ENCODE measurements at regions not wholly inside any gene's neighbourhood (a gene's known extent, or its start where the extent isn't known, plus 50 kb on each side); places are given as distances from the start of the nearest gene placed in this dataset.

- no peak for DNase-seq
These were observed 129.9 kb downstream of the MRPL14 start for GRCh38 chr6:43997345-43997677.

DNA sequence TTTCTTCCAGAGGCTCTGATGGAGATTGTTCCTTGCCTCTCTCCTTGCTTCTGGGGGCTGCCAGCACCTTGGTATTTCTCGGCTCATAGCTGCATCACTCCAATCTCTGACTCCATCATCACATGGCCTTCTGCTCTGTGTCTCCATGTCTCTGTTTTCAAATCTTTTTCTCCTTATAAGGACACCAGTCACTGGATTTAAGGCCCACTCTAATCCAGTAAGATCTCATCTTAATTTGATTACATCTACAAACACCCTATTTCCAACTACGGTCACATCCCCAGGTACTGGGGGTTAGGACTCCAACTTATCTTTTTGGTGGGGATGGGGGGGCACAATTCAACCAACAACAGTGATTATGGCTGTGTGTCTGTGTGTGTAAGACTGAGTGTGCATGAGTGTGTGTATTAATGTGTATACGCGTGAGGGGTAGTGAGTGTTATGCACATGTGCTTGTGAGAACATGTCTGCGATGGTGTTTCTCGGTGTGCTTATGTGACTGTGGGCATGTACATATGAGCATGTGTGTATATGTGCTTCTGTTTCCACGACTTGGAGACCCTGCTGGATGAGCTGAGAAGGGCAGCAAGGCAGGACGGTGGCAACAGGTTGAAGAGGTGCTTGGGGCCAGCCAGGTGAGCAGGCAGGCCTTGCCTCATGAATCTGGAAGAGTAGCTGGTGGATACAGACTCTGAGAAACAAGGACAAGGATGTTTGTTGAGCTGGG lies 130.5 kb downstream of the MRPL14 start:
- no peak for DNase-seq

GRCh38 chr6:43995137-43995536 lies 132.1 kb downstream of the MRPL14 start:
- DNase-seq, result no peak

DNA sequence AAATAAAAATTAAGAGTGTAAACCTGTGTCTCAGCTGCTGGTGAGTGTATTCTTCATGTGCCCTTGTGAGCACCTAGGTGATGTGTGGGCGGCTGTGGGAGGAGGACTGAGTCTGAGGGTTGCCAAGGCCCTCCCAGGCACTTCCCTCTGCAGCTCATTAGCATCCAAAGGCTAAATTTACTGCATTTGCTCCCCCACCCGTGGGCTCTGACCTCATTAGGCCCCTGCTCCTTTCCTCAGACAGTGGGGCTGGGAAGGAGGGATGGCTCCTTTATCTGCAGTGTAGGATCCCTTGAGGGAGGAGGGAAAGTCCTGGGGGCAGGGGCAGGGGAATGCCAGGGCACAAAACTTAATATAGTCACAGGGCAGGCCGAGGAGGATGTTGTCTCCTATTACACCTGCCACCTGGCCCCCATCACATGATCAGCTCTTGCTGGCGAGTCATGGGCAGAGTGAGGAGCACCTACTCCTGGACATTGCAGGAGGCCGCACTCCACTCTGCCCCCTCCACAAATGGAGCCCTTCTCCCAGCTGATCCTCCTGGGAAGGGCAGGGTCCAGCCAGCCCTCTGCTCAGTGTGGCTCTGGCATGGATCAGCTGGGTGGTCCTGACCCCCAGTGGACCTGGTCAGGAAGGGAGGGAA lies 133.2 kb downstream of the MRPL14 start:
- DNase-seq, result no peak

GRCh38 chr6:43992783-43993644 lies 134.2 kb downstream of the MRPL14 start:
- DNase-seq, result no peak

GRCh38 chr6:43992126-43992663 lies 135.1 kb downstream of the MRPL14 start:
- no peak for DNase-seq

DNA sequence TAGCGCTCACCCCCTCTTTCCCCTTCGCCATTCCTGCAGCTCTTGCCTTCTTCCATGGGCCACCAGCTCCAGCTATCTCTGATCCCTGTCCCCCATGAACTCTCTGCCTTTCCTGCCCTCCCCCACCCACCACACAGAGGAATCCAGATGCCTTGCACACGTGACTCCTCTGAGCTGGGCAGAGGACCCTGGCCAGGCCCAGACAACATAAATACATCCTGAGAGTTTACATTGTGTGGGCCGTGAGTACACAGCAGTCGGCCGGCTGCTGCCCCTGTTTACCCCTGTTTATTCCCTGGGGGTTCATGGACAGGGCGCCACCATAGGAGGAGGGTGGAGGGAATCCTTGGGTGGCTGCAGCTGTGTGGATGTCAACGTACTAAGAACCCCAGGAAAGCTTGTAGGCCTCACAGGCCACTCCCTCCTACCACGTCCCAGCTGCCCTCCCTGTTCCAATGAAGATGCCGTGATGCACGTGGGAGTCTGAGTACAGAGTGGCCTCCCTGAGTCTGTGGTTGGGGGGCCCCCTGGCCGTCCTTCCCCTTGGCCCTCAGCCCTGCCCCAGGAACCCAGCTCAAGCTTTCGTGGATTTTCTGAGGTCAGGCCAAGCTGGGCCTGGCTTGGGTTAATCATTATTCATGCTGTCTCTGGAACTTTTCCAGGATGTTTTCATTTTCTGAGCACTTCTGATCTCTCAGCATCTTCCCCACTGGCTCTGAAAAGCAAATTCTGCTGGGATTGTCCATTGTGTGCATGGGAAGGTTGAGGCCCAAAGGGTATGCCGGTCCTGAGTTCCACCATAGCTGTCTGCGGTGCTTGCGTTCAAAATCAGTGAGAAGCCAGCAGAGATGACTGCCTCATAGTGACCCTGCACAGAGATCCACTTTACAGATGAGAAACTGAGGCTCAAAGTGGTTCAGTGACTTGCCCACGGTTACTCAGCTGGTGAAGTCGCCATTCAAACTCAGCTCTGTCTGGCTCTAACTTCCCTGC lies 136.3 kb downstream of the MRPL14 start:
- no peak for DNase-seq

DNA sequence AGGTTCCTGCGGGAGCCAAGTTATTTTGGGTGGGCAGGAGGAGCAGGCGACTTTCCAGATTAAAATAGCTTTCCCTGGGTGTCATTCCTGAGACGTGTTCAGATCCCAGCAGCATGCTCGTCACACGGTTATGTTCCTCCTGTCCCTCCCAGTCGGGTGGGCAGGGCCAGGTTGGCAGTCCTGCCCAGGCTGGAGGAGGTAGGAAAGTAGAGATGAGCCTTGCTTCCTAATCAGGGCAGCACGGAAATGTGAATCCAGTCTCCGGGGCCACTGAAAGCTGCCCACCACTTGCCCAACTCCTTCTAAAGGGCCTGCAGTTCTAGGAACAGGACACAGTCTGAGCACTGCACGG lies 137.0 kb downstream of the MRPL14 start:
- DNase-seq, result no peak

DNA sequence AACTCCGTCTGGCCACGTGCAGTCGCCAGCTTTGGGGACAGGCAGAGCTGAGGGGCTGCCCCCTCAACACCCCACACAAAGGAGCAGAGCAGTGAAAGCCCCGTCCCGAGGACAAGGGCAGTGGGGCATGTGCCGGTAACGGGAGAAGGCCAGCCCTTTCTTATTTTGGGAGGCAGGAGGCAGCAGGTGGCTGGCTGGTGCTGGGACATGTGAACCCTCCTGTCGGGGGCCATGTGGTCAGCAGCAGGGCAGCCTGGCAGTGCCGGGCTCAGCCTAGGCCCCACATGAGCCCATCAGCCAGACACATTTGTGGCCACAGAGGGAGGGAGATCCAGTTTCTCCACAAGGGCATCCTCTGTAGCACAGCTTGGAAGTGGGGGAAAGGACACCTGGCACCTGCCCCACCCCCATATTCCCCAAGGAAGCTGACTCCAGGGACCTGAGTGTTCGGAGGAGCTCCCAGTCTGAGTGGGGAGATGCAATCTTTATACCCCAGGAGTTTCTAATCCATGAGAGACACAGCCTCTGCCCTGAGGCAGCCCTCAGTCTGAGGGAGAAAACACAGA lies 137.6 kb downstream of the MRPL14 start:
- no peak for DNase-seq

DNA sequence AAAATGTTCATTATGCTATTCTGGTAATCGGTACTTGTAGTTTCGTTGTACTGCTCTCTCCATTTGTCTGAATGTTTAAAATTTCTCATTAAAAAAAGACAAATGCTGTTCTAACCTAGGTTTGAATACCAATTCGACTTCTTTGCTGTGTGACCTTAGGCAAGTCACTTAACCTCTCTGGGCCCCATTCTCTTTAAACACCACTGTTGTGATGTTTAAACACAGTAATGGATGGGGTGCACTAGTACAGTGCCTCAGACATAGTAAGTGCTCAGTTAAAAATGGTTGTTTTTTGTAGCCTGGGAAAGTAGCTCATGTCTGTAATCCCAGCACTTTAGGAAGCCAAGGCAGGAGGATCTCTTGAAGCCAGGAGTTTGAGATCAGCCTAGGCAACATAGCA lies 138.5 kb downstream of the MRPL14 start:
- DNase-seq, result no peak

- DNase-seq, result no peak
These were observed 139.3 kb downstream of the MRPL14 start for GRCh38 chr6:43987838-43988439.

- DNase-seq, result no peak
These were observed 141.0 kb downstream of the MRPL14 start for GRCh38 chr6:43986177-43986825.

- DNase-seq, result no peak
These were observed 141.9 kb downstream of the MRPL14 start for GRCh38 chr6:43985329-43985728.

DNA sequence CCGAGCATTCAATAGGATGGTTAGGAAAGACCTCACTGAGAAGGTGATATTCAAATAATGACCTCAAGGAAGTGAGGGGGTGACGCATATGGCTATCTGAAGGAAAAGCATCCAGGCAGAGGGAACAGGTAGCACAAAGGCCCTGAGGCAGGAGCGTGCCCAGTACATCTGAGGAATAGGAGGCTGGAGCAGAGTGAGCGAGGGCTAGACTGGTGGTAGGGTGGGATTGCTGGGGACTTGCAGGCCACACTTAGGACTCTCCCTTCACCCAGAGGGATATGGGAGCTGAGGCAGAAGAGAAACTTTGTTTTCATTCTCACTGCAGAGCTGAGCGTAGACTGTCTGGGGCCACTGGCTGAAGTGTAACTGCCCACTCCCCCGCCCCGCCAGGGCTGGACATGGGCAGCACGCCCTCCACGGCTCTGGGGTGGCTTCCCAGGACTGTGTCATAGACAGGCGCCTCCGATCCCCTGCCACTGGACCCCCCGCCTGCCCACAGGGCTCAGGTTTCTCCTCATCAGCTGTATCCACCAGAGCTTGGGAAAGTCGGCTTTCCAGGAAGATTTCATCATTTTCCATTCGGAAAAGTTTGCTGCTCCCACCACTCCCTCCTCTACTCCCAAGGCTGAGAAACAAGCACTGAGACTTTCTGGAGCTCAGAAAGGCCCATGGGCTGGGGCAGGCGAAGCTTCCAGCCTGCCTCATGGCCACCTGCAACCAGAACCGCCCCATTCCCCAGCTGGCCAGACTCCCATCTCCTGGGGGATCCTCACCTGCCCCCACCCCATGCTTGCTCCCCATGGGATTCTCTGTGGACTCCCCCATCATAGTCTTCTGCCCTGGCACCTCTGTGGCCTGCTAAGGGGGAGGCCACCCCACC lies 142.6 kb downstream of the MRPL14 start:
- DNase-seq, result no peak

- DNase-seq, result peak; percentile 69
These were observed 143.6 kb downstream of the MRPL14 start for GRCh38 chr6:43983632-43984031.

DNA sequence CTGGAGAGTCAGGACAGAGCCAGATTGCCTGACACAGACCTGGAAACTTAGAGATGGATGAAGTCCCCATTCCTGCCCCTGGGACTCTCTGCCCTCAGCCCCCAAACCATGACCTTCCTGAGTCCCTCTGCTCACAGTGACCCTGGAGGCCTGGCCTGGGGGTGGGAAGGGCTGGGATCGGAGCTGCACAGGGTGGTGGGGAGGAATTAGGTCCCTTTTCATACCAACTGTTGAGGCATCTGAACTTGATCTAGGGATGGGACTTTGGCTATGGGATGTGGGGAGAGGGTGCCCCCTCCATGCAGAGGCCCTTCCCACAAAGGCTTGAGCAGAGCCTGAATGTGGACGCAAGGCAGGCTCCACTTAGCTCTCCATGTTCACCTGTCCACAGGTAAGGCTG lies 144.1 kb downstream of the MRPL14 start:
- no peak for DNase-seq

DNA sequence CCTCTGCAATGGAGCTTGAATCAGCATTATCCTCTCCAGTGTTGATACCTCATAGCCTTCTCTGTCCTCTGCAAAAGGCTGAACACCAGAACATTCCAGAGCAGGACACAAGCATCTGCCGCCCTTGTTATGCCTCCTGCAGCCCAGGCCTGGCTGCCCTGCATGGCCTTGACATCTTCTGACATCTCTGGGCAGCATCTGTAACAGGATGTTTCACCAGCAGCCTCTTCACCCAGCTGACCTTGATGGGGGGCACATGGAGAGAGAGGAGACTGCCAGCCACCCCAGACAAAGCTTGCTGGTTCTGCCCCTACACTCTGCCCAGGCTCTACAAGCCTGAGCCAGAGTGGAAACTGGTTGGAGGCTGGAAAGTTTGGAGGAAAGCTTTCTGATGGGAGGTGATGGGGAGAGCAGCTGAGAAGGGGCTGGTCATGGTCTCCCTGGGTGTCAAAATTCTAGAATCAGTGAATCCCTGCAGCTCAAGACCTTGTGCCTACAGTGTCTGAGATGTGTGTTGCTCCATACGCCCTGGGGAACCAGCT lies 145.1 kb downstream of the MRPL14 start:
- DNase-seq, result no peak

DNA sequence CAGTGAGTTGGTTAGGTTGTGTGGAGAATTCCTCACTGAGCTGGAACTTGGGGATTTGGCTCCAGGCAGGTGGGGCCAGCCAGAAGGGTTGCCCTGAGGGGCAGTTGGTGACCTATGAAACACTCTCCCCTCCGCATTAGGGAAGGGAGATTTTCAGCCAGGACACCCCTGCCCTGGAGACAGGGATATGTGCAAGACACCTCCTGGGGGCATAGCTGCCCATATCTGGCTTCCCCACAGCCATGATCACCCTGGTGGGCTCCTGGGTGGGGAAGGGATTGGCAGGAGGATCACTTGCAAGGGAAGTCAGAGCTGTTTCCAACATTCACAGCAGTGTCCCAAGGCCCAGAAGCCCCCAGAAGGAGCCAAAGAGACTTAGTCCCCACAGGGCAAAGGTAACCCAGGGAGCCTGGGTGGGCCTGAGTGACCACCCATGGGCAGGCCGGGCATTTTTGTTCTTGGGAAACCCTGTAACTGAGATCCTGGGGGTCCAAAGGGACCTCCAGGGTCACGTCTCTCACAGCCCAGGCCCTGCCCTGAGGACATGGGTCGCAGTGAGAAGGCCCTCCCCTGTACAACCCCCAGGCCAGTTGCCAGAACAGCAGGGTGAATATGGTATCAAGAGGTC lies 145.8 kb downstream of the MRPL14 start:
- no peak for DNase-seq

Measured in NCI-H1417 treated with DMSO at 0.1 percent for 48 hours (cell line).